ENCODE measurements at regions not wholly inside any gene's neighbourhood (a gene's known extent, or its start where the extent isn't known, plus 50 kb on each side); places are given as distances from the start of the nearest gene placed in this dataset.

DNA sequence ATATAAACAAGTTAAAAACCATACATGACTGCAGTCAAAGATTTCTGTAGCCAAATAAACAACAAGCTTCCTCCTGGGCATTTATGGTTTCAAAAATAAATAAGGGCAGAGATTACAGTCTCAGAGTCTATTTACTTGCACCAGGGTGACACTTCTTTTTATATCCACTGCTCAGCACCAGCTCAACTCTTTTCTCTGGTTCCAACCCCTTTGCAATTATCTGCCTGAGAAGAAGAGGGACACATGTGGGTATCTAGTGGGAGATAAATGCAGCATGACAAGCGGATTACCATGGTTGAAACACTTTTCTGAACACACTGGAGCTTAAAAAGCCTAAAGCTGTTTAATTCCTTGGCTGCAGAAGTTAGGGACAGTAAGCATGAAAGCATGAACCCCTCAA lies 311.5 kb downstream of the CNTN3 start:
- TF ChIP-seq CTCF (conservative IDR thresholded peaks at IDR 0.05) = no peak
- no peak for TF ChIP-seq EZH2 (IDR thresholded peaks at IDR 0.05; ENCODE audit: low read depth)

Measured in PC-9 (cell line).